ENCODE measurements at regions not wholly inside any gene's neighbourhood (a gene's known extent, or its start where the extent isn't known, plus 50 kb on each side); places are given as distances from the start of the nearest gene placed in this dataset.

DNA sequence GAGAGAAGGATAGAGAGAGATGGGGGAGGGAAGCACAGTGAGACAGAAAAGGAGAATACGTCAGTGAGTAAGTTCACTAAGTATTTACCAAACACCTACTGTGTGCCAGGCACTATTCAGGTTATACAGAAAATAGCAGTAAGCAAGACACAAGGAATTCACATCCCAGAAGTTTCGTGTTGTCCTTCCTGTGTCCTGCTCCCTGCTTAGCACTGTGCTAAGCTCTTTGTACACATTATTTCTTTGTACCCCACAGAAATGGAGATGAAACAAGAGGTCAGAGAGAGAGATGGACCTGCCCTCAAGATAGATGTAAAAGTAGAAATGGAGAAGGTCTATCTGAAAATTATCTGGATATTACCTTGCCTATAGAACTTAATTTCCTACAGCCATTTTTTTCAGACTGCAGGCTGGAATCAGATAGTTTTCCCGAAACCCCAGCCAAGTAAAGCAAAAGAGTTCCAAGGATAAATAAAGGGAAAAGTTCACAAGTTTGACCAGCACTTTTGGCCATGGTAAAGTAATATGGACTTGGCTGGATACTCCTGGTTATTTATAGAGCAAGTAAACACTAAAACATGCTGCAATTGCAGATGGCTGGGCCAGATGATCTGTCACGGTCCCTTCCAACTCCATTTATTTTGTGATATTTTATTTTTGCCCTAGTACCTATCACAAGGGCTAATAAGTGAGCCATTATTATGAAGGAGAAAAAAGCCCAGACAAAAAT lies 353.7 kb upstream of the SLC7A11 start:
- no peaks in the 10 kb centered on the region for H3K9me3 ChIP-seq
- H3K4me1 ChIP-seq: peaks cover 0 to 8% (median 0%) of the 10 kb centered on the region in 4 donors
- no peak overlapping the region for H3K4me3 ChIP-seq
- in situ Hi-C loops (cut with MboI; ENCODE audit: low pct_ligation_motif_present in 1 of 4, low pct_unique_long_range_greater_than_20kb in 1 of 4, low sequenced_read_pairs in 3 of 4): no loop called here
- no peak overlapping the region for H3K27ac ChIP-seq
- intact Hi-C loops (cut with DNase I; ENCODE audit: low total_unique reads): no loop called here
- H3K36me3 ChIP-seq: no peaks in the 10 kb centered on the region
- no peaks in the 10 kb centered on the region for H3K27me3 ChIP-seq
- DNase-seq: no peak
- no peak for TF ChIP-seq CTCF (IDR thresholded peaks at IDR 0.05)
- no peak for TF ChIP-seq POLR2A (IDR thresholded peaks at IDR 0.05)
- TF ChIP-seq POLR2AphosphoS5 (IDR thresholded peaks at IDR 0.05): no peak
- TF ChIP-seq EP300 (IDR thresholded peaks at IDR 0.05; ENCODE audit: low read depth): no peak
- WGBS, 2 donors (ENCODE audit: low coverage in 1 of 2): 67 to 71% methylated on average over 4 of the region's 4 CpGs

DNA sequence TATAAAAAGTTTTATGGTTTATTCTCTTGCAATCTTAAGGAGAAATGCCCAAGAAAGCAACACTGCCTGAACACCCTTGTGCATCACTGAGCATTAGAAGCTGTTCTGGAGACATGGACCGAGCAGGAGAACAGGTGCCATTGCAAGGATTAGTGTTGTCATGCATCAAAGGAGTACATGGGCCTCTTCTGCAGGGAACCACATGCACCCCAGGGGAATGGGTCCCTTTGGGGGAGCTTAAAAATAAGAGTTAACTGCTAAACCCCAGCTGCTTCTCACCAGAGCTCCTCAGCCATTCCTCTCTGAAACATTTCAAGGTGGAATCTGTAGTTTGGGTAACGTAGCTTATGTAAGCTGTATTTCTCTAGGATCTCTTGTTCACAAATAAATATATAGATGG lies 353.0 kb upstream of the SLC7A11 start:
- Histone ChIP-seq H3K9me3 (no peaks in the 10 kb centered on the region), H3K4me1 (peaks cover 0 to 8% (median 0%) of the 10 kb centered on the region in 4 donors), H3K27me3 (no peaks in the 10 kb centered on the region), H3K36me3 (no peaks in the 10 kb centered on the region), H3K27ac (no peak overlapping the region), H3K4me3 (no peak overlapping the region)
- WGBS, 2 donors (ENCODE audit: low coverage in 1 of 2): 57 to 69% methylated on average over 1 to 2 of the region's 2 CpGs
- intact Hi-C loops (cut with DNase I; ENCODE audit: low total_unique reads) (no loop called here), in situ Hi-C loops (cut with MboI; ENCODE audit: low pct_ligation_motif_present in 1 of 4, low pct_unique_long_range_greater_than_20kb in 1 of 4, low sequenced_read_pairs in 3 of 4) (no loop called here)
- no peak for DNase-seq
- TF ChIP-seq POLR2A (IDR thresholded peaks at IDR 0.05) (no peak), CTCF (IDR thresholded peaks at IDR 0.05) (no peak), POLR2AphosphoS5 (IDR thresholded peaks at IDR 0.05) (no peak), EP300 (IDR thresholded peaks at IDR 0.05; ENCODE audit: low read depth) (no peak)

DNA sequence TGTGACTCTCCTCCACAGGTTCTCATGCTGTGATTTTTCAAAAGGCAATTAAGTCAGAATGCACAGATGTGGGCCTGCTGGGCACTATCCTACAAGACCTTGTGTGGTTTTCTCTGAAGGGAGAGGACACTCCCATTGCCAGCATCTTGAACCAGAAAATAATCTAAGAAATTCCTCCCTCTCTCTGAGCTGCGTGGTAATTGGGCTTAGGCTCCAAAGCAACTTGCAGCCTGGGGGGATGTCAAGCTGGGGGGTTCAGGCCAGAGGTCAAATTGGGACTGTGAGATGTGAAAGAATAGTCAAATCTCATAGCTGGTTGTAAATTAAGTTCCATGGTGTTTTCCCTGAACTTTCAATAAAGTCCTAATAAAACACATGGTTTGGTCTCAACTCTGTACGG lies 350.6 kb upstream of the SLC7A11 start:
- Histone ChIP-seq H3K27me3 (no peaks in the 10 kb centered on the region), H3K4me3 (no peak overlapping the region), H3K9me3 (no peaks in the 10 kb centered on the region), H3K36me3 (no peaks in the 10 kb centered on the region), H3K4me1 (peaks cover 0 to 8% (median 0%) of the 10 kb centered on the region in 4 donors), H3K27ac (no peak overlapping the region)
- intact Hi-C loops (cut with DNase I; ENCODE audit: low total_unique reads) (no loop called here), in situ Hi-C loops (cut with MboI; ENCODE audit: low pct_ligation_motif_present in 1 of 4, low pct_unique_long_range_greater_than_20kb in 1 of 4, low sequenced_read_pairs in 3 of 4) (no loop called here)
- no peak for TF ChIP-seq CTCF (IDR thresholded peaks at IDR 0.05)
- TF ChIP-seq POLR2A (IDR thresholded peaks at IDR 0.05): no peak
- TF ChIP-seq EP300 (IDR thresholded peaks at IDR 0.05; ENCODE audit: low read depth): no peak
- TF ChIP-seq POLR2AphosphoS5 (IDR thresholded peaks at IDR 0.05): no peak
- WGBS, 2 donors (ENCODE audit: low coverage in 1 of 2): 85 to 86% methylated on average over 2 of the region's 2 CpGs
- DNase-seq: no peak

DNA sequence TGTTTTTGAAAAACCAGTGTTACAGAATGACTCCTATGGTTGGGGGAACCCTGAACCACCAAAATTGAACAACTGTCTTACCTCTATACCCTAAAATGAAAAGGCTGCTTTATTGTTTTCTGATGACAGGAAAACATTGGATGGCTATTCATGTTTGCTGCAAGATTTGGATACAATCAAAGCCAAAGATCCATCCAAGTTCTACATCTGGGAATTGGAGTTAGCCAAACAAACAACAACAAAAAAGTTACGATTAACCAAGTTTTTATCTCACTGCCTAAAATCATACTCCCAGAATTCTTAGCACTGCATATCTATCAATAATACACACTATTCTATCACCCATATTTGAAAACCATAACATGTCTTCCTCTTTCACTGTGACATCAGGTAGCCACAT lies 349.7 kb upstream of the SLC7A11 start:
- Histone ChIP-seq H3K4me1 (peaks cover 0 to 3% (median 0%) of the 10 kb centered on the region in 4 donors), H3K27me3 (no peaks in the 10 kb centered on the region), H3K9me3 (no peaks in the 10 kb centered on the region), H3K27ac (no peak overlapping the region), H3K4me3 (no peak overlapping the region), H3K36me3 (no peaks in the 10 kb centered on the region)
- TF ChIP-seq POLR2AphosphoS5 (IDR thresholded peaks at IDR 0.05) (no peak), EP300 (IDR thresholded peaks at IDR 0.05; ENCODE audit: low read depth) (no peak), CTCF (IDR thresholded peaks at IDR 0.05) (no peak)
- 0 to 35% methylated on average over 1 of the region's 1 CpG for WGBS, 2 donors (ENCODE audit: low coverage in 1 of 2)
- no peak for DNase-seq
- intact Hi-C loops (cut with DNase I; ENCODE audit: low total_unique reads) (no loop called here), in situ Hi-C loops (cut with MboI; ENCODE audit: low pct_ligation_motif_present in 1 of 4, low pct_unique_long_range_greater_than_20kb in 1 of 4, low sequenced_read_pairs in 3 of 4) (no loop called here)
